Activated B cell treated with CpG ODN at 0.5 μM for 24 hours (primary cell): ENCODE measurements at regions not wholly inside any gene's neighbourhood (a gene's known extent, or its start where the extent isn't known, plus 50 kb on each side); places are given as distances from the start of the nearest gene placed in this dataset.

Source experiments
- ATAC-seq: fragments of 200-7000 bp; cut with Tn5 transposase; one replicate; pipeline ENCODE4 v1.10.0; 2021; ENCODE audit warnings: low read depth, mild to moderate bottlenecking, moderate library complexity
- CTCF ChIA-PET: fragments of 350-600 bp; sonication (Branson Sonifier 250); formaldehyde crosslinking; loops from one replicate; lab custom pipeline; 2021; ENCODE audit warnings: antibody characterized with exemption; lab: Charles Lee
- POLR2A ChIA-PET: fragments of 350-600 bp; sonication (Branson Sonifier 250); formaldehyde crosslinking; loops from one replicate; lab custom pipeline; 2021; ENCODE audit warnings: antibody characterized with exemption; lab: Charles Lee
- DNase-seq: peaks from one replicate; pipeline ENCODE4 v3.0.0; 2022
- H3K27ac Mint-ChIP-seq: one replicate; pipeline ENCODE4 v1.8.0; 2020; ENCODE audit warnings: mixed read lengths
- H3K27me3 Mint-ChIP-seq: one replicate; pipeline ENCODE4 v1.8.0; 2021; ENCODE audit warnings: mixed read lengths
- H3K36me3 Mint-ChIP-seq: one replicate; pipeline ENCODE4 v1.8.0; 2021; ENCODE audit warnings: low read depth, mixed read lengths
- H3K4me1 Mint-ChIP-seq: one replicate; pipeline ENCODE4 v1.8.0; 2021; ENCODE audit warnings: mixed read lengths
- H3K4me3 Mint-ChIP-seq: one replicate; pipeline ENCODE4 v1.8.0; 2020; ENCODE audit warnings: mild to moderate bottlenecking, mixed read lengths
- H3K9me3 Mint-ChIP-seq: one replicate; pipeline ENCODE4 v1.8.0; 2020; ENCODE audit warnings: mixed read lengths
- intact Hi-C: fragments of 100-400 bp; cut with micrococcal nuclease; formaldehyde crosslinking; loops from one replicate; pipeline ENCODE4 v1.15.1; 2024
- TF ChIP-seq, protein P1 (sequence below): fragments of 200-600 bp; IDR thresholded peaks from one replicate; pipeline ENCODE4 v1.8.0; 2022; ENCODE audit warnings: antibody characterized with exemption, mild to moderate bottlenecking

DNA sequence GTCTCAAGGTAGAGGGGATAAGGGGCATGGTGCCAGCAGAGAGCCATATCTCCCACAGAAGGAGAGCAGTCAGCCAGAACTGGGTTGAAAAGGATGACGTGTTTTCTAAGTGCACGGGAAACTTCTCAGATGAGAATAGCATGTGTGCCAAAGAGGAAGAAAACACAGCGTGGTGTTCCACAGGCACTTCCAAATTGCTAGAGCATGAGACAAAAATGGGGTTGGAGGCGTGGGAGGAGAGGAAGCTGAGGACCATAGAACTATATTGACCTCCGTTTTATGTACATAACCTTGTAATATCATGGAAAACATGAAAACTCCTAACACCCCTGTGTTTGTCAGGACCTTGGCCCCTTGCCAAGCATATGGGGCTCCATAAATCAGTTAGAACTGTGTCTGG, 682.7 kb upstream of the RAB6C start:
- no peak overlapping the region for H3K27ac Mint-ChIP-seq
- no peak for ATAC-seq

DNA sequence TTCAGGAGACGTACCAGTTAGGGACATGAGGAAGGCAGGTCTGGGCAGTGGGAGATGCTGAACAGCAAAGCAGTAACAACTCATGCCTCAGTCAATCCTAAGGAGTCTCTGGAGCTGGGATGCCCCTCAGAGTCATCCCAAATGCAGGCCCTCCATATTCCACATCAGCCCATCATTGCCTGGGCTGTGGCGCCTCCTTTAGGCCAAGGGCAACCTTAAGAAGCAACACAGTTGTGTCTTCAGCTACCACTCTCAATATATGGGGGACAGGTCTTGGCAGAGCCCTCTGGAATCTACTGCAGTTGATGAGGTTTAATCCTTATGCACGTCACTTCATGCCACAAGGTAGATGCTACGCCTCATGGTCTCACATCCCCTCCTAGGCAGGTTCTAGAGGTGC, 682.0 kb upstream of the RAB6C start:
- intact Hi-C loops, result no loop called here
- Mint-ChIP-seq H3K4me1 (no peaks in the 10 kb centered on the region), H3K36me3 (no peaks in the 10 kb centered on the region), H3K4me3 (no peak overlapping the region), H3K27ac (no peak overlapping the region), H3K9me3 (peaks cover 6% of the 10 kb centered on the region), H3K27me3 (peaks cover 8% of the 10 kb centered on the region)
- ChIA-PET CTCF (no interaction called here), POLR2A (no interaction called here)
- ATAC-seq (no peak), DNase-seq (no peak)
- TF ChIP-seq, protein P1, sequence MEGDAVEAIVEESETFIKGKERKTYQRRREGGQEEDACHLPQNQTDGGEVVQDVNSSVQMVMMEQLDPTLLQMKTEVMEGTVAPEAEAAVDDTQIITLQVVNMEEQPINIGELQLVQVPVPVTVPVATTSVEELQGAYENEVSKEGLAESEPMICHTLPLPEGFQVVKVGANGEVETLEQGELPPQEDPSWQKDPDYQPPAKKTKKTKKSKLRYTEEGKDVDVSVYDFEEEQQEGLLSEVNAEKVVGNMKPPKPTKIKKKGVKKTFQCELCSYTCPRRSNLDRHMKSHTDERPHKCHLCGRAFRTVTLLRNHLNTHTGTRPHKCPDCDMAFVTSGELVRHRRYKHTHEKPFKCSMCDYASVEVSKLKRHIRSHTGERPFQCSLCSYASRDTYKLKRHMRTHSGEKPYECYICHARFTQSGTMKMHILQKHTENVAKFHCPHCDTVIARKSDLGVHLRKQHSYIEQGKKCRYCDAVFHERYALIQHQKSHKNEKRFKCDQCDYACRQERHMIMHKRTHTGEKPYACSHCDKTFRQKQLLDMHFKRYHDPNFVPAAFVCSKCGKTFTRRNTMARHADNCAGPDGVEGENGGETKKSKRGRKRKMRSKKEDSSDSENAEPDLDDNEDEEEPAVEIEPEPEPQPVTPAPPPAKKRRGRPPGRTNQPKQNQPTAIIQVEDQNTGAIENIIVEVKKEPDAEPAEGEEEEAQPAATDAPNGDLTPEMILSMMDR, result no peak

More for the DNA sequence above, 682.7 kb upstream of the RAB6C start:
- Mint-ChIP-seq H3K4me3 (no peak overlapping the region), H3K4me1 (no peaks in the 10 kb centered on the region), H3K27me3 (peaks cover 5% of the 10 kb centered on the region), H3K9me3 (peaks cover 6% of the 10 kb centered on the region), H3K36me3 (no peaks in the 10 kb centered on the region)
- ChIA-PET CTCF (no interaction called here), POLR2A (no interaction called here)
- DNase-seq, result no peak
- intact Hi-C loops, result no loop called here
- TF ChIP-seq, protein P1, result no peak

DNA sequence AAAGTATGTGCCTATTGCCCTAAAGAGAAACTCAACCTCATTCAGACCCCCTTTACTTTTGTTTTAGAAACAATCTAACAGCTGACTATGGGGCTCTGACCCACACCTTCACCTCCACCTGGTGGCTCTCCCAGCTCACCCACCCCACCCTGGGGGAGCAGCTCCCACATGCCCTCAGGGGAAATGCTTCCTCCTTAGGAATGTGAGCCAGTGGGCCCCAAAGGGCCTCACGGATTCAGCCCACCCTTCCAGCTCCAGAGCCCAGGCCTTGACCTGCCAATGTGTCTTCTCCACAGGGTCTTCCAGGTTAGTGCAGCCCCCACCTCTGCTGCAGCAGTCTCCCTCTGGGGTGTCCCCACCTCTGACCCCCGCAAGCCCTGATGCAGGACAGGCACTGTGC, 680.1 kb upstream of the RAB6C start:
- intact Hi-C loops, result no loop called here
- no peak overlapping the region for H3K27ac Mint-ChIP-seq
- ChIA-PET CTCF (no interaction called here), POLR2A (no interaction called here)
- H3K4me1 Mint-ChIP-seq, result no peaks in the 10 kb centered on the region
- no peaks in the 10 kb centered on the region for H3K36me3 Mint-ChIP-seq
- TF ChIP-seq, protein P1, result no peak
- ATAC-seq (no peak), DNase-seq (no peak)
- no peak overlapping the region for H3K4me3 Mint-ChIP-seq
- peaks cover 12% of the 10 kb centered on the region for H3K27me3 Mint-ChIP-seq
- H3K9me3 Mint-ChIP-seq, result peaks cover 3% of the 10 kb centered on the region

DNA sequence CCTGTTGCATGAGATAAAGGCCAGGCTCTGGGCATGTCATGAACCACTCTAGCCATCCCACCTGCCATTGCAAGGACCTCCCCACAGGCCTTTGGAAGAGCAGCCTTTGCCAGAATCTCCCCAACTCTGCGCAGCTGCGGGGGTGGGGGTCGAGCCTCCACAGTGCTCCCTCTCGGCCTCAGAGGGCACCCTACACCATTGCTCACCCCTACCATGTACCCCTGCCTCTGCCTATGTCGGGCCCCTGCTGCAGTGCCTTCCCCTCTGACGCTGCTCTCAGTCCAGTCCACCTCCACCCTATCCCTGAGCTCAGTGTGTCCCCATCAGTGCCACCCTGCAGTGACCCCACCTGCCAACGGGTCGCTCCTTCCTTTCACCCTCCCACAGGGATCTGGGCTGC, 679.7 kb upstream of the RAB6C start:
- TF ChIP-seq, protein P1, result no peak
- CTCF ChIA-PET, result no interaction called here
- Mint-ChIP-seq H3K27ac (no peak overlapping the region), H3K4me1 (no peaks in the 10 kb centered on the region), H3K9me3 (peaks cover 2% of the 10 kb centered on the region), H3K27me3 (peaks cover 12% of the 10 kb centered on the region), H3K36me3 (no peaks in the 10 kb centered on the region), H3K4me3 (no peak overlapping the region)
- DNase-seq (no peak), ATAC-seq (no peak)
- POLR2A ChIA-PET, result no interaction called here
- intact Hi-C loops, result no loop called here

DNA sequence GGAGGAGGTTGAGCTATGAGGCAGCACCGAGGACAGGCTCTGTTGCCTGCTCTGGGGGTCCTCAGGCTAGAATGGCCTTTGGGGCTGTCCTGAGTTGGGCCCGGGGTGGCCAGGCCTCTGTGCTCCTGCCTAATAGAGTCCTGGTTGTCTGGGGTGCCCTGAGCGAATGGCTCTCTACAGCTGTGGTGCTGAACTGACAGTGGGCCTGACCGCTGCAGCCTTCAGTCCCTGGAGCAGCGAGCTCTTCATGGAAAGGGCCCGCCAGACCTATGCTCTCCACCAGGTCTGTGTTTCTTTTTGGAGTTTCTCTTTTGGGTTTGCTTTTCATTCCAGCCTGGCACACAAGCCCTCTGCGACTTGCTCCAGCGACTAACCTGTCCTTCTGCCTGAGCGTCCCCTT, 679.0 kb upstream of the RAB6C start:
- no peak for ATAC-seq
- intact Hi-C loops, result no loop called here
- H3K4me3 Mint-ChIP-seq, result no peak overlapping the region
- H3K27ac Mint-ChIP-seq, result no peak overlapping the region
- H3K36me3 Mint-ChIP-seq, result no peaks in the 10 kb centered on the region
- DNase-seq, result no peak
- CTCF ChIA-PET, result no interaction called here
- H3K9me3 Mint-ChIP-seq, result peaks cover 3% of the 10 kb centered on the region
- H3K4me1 Mint-ChIP-seq, result no peaks in the 10 kb centered on the region
- peaks cover 12% of the 10 kb centered on the region for H3K27me3 Mint-ChIP-seq
- TF ChIP-seq, protein P1, result no peak
- POLR2A ChIA-PET, result no interaction called here
